Activated CD4-positive, alpha-beta T cell treated with anti-CD3 and anti-CD28 coated beads for 36 hours (primary cell): ENCODE measurements at regions not wholly inside any gene's neighbourhood (a gene's known extent, or its start where the extent isn't known, plus 50 kb on each side); places are given as distances from the start of the nearest gene placed in this dataset.

Source experiments
- ATAC-seq: fragments of 200-7000 bp; cut with Tn5 transposase; one replicate; pipeline ENCODE4 v1.10.0; 2021; ENCODE audit warnings: mild to moderate bottlenecking, moderate library complexity
- CTCF ChIA-PET: fragments of 350-600 bp; sonication (Branson Sonifier 250); formaldehyde crosslinking; loops from one replicate; lab custom pipeline; 2021; ENCODE audit warnings: antibody characterized with exemption; lab: Charles Lee
- POLR2A ChIA-PET: fragments of 350-600 bp; sonication (Branson Sonifier 250); formaldehyde crosslinking; loops from one replicate; lab custom pipeline; 2021; ENCODE audit warnings: antibody characterized with exemption, inconsistent platforms; lab: Charles Lee
- DNase-seq: peaks from one replicate; pipeline ENCODE4 v3.0.0-alpha.2; 2020
- H3K27ac Mint-ChIP-seq: one replicate; pipeline ENCODE4 v1.8.0; 2021; ENCODE audit warnings: mixed read lengths
- H3K27me3 Mint-ChIP-seq: one replicate; pipeline ENCODE4 v1.8.0; 2021; ENCODE audit warnings: mixed read lengths
- H3K36me3 Mint-ChIP-seq: one replicate; pipeline ENCODE4 v1.8.0; 2021; ENCODE audit warnings: low read depth, mixed read lengths
- H3K4me1 Mint-ChIP-seq: one replicate; pipeline ENCODE4 v1.8.0; 2021; ENCODE audit warnings: mixed read lengths
- H3K4me3 Mint-ChIP-seq: one replicate; pipeline ENCODE4 v1.8.0; 2021; ENCODE audit warnings: mild to moderate bottlenecking, moderate library complexity, mixed read lengths
- H3K9me3 Mint-ChIP-seq: one replicate; pipeline ENCODE4 v1.8.0; 2021; ENCODE audit warnings: low read depth, mixed read lengths
- intact Hi-C, 2 experiments: fragments of 100-400 bp; cut with DNase I in 1 of 2; cut with micrococcal nuclease in 1 of 2; formaldehyde crosslinking; loops; one replicate each; pipeline versions ENCODE4 v1.14.2 to v1.15.1; 2022 to 2024; cut with DNase I, micrococcal nuclease

GRCh38 chr11:27754035-27755017 is 54.1 kb upstream of the BDNF start:
- POLR2A ChIA-PET: no interaction called here

More at GRCh38 chr11:27754035-27755017, 54.1 kb upstream of the BDNF start:
- ATAC-seq (no peak), DNase-seq (no peak)
- H3K9me3 Mint-ChIP-seq: no peaks in the 10 kb centered on the region
- no peak overlapping the region for H3K27ac Mint-ChIP-seq
- H3K4me3 Mint-ChIP-seq: no peak overlapping the region
- H3K36me3 Mint-ChIP-seq: no peaks in the 10 kb centered on the region
- no peaks in the 10 kb centered on the region for H3K27me3 Mint-ChIP-seq
- CTCF ChIA-PET: no interaction called here
- H3K4me1 Mint-ChIP-seq: no peaks in the 10 kb centered on the region
- intact Hi-C loops: no loop called here
